ENCODE measurements at regions not wholly inside any gene's neighbourhood (a gene's known extent, or its start where the extent isn't known, plus 50 kb on each side); places are given as distances from the start of the nearest gene placed in this dataset.

DNA sequence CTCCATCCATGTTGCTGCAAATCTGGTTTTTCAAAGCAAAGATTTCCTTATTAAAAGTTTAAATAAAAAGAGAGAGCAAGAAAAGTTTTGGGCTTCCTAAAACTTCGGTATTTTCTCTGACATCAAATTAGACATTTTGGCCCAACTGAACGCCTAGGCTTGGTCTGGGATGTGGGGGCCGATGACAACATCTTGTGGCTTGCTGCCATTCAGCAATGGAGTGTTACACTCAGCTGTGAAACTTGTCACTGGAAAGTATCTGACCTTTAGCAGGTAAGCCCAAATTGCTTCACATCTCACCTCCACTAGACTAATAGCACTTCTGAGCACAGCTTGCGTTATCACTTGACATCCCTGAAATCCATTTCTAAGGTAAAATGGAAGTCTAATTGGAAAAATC is 320.6 kb downstream of the GATA3 start:
- Histone ChIP-seq H3K4me1 (ENCODE audit: control insufficient read depth, extremely low read depth, insufficient read depth, low read length) (peaks cover 2% of the 10 kb centered on the region), H3K9ac (ENCODE audit: control insufficient read depth, extremely low read depth, insufficient read depth, low read length) (no peak overlapping the region), H3K4me3 (ENCODE audit: control insufficient read depth in 2 of 3, extremely low read depth in 1 of 3, insufficient read depth in 2 of 3, low read depth in 1 of 3, low read length in 3 of 3) (no peak overlapping the region), H3K79me2 (ENCODE audit: control insufficient read depth, insufficient read depth, low read length) (no peaks in the 10 kb centered on the region), H3K4me2 (ENCODE audit: control insufficient read depth, extremely low read depth, insufficient read depth, low read depth, low read length) (no peak overlapping the region), H2AFZ (ENCODE audit: control insufficient read depth, low read length) (no peak overlapping the region), H3K9me1 (ENCODE audit: control insufficient read depth, extremely low read depth, insufficient read depth, low read length) (no peaks in the 10 kb centered on the region), H3K9me3 (ENCODE audit: control insufficient read depth, low read depth, low read length) (no peaks in the 10 kb centered on the region), H3K27ac (ENCODE audit: control insufficient read depth, insufficient read depth, low read length) (no peak overlapping the region), H3K27me3 (ENCODE audit: control insufficient read depth, extremely low read depth, insufficient read depth, low read length) (no peaks in the 10 kb centered on the region), H4K20me1 (ENCODE audit: control insufficient read depth, extremely low read depth, insufficient read depth, low read length) (no peaks in the 10 kb centered on the region), H3K36me3 (ENCODE audit: control insufficient read depth in 2 of 2, extremely low read depth in 1 of 2, insufficient read depth in 2 of 2, low read length in 2 of 2) (no peaks in the 10 kb centered on the region)
- dilution Hi-C loops (cut with MboI; ENCODE audit: extremely low pct_ligation_motif_present, low sequenced_read_pairs), result no loop called here
- TF ChIP-seq, protein P1, sequence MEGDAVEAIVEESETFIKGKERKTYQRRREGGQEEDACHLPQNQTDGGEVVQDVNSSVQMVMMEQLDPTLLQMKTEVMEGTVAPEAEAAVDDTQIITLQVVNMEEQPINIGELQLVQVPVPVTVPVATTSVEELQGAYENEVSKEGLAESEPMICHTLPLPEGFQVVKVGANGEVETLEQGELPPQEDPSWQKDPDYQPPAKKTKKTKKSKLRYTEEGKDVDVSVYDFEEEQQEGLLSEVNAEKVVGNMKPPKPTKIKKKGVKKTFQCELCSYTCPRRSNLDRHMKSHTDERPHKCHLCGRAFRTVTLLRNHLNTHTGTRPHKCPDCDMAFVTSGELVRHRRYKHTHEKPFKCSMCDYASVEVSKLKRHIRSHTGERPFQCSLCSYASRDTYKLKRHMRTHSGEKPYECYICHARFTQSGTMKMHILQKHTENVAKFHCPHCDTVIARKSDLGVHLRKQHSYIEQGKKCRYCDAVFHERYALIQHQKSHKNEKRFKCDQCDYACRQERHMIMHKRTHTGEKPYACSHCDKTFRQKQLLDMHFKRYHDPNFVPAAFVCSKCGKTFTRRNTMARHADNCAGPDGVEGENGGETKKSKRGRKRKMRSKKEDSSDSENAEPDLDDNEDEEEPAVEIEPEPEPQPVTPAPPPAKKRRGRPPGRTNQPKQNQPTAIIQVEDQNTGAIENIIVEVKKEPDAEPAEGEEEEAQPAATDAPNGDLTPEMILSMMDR (optimal IDR thresholded peaks at IDR 0.05 in 1 of 3, IDR thresholded peaks at IDR 0.05 in 1 of 3, conservative IDR thresholded peaks at IDR 0.05 in 1 of 3; ENCODE audit: extremely low read depth in 1 of 3, insufficient read depth in 2 of 3, low read length in 3 of 3), result no peak
- TF ChIP-seq EZH2 (IDR thresholded peaks at IDR 0.05; ENCODE audit: low read length), result no peak
- DNase-seq (ENCODE audit: low read depth, low spot score) (no peak), FAIRE-seq (no peak)

- DNase-seq (ENCODE audit: low read depth, low spot score) (no peak), FAIRE-seq (no peak)
- Histone ChIP-seq H3K4me1 (ENCODE audit: control insufficient read depth, extremely low read depth, insufficient read depth, low read length) (no peaks in the 10 kb centered on the region), H3K4me3 (ENCODE audit: control insufficient read depth in 2 of 3, extremely low read depth in 1 of 3, insufficient read depth in 2 of 3, low read depth in 1 of 3, low read length in 3 of 3) (no peak overlapping the region), H3K4me2 (ENCODE audit: control insufficient read depth, extremely low read depth, insufficient read depth, low read depth, low read length) (no peak overlapping the region), H3K9me3 (ENCODE audit: control insufficient read depth, low read depth, low read length) (no peaks in the 10 kb centered on the region), H3K27ac (ENCODE audit: control insufficient read depth, insufficient read depth, low read length) (no peak overlapping the region), H2AFZ (ENCODE audit: control insufficient read depth, low read length) (no peak overlapping the region), H3K9me1 (ENCODE audit: control insufficient read depth, extremely low read depth, insufficient read depth, low read length) (no peaks in the 10 kb centered on the region), H4K20me1 (ENCODE audit: control insufficient read depth, extremely low read depth, insufficient read depth, low read length) (no peaks in the 10 kb centered on the region), H3K27me3 (ENCODE audit: control insufficient read depth, extremely low read depth, insufficient read depth, low read length) (no peaks in the 10 kb centered on the region), H3K79me2 (ENCODE audit: control insufficient read depth, insufficient read depth, low read length) (no peaks in the 10 kb centered on the region), H3K36me3 (ENCODE audit: control insufficient read depth in 2 of 2, extremely low read depth in 1 of 2, insufficient read depth in 2 of 2, low read length in 2 of 2) (no peaks in the 10 kb centered on the region), H3K9ac (ENCODE audit: control insufficient read depth, extremely low read depth, insufficient read depth, low read length) (no peak overlapping the region)
- dilution Hi-C loops (cut with MboI; ENCODE audit: extremely low pct_ligation_motif_present, low sequenced_read_pairs), result no loop called here
- TF ChIP-seq, protein P1 (optimal IDR thresholded peaks at IDR 0.05 in 1 of 3, IDR thresholded peaks at IDR 0.05 in 1 of 3, conservative IDR thresholded peaks at IDR 0.05 in 1 of 3; ENCODE audit: extremely low read depth in 1 of 3, insufficient read depth in 2 of 3, low read length in 3 of 3), result no peak
Measured at GRCh38 chr10:8378198-8378983, 323.9 kb downstream of the GATA3 start.
